WERI-Rb-1 (cell line): ENCODE measurements at regions not wholly inside any gene's neighbourhood (a gene's known extent, or its start where the extent isn't known, plus 50 kb on each side); places are given as distances from the start of the nearest gene placed in this dataset.
A peak's percentile ranks its signal among the peaks of the same experiment; 100 is the strongest.

ENCODE experiments used
- DNase-seq: peaks from one replicate; pipeline ENCODE4 v3.0.0-alpha.2; 2020
- H3K27ac ChIP-seq: fragments of 250-450 bp; sonication (Bioruptor Pico); 2 replicates; pipeline ENCODE4 v1.5.1; 2020; ENCODE audit warnings: mild to moderate bottlenecking, moderate library complexity
- H3K27me3 ChIP-seq: fragments of 250-450 bp; sonication (Bioruptor Pico); 2 replicates; pipeline ENCODE4 v1.5.1; 2021; ENCODE audit warnings: mild to moderate bottlenecking, low read depth, moderate library complexity; ENCODE audit not compliant: insufficient read depth, severe bottlenecking
- H3K36me3 ChIP-seq: fragments of 250-450 bp; sonication (Bioruptor Pico); 2 replicates; pipeline ENCODE4 v1.5.1; 2020; ENCODE audit warnings: mild to moderate bottlenecking, moderate library complexity
- H3K4me3 ChIP-seq: 2 replicates; pipeline ENCODE4 v1.5.1; 2011; ENCODE audit warnings: low read depth, mild to moderate bottlenecking, control low read depth, low read length
- H3K9me3 ChIP-seq: fragments of 250-450 bp; sonication (Bioruptor Pico); 2 replicates; pipeline ENCODE4 v1.5.1; 2021; ENCODE audit warnings: mild to moderate bottlenecking, moderate library complexity; ENCODE audit not compliant: severe bottlenecking
- CTCF ChIP-seq: IDR thresholded peaks from 2 replicates; pipeline ENCODE4 v1.5.1; 2011; ENCODE audit warnings: low read depth, mild to moderate bottlenecking, control low read depth, inconsistent platforms, low read length

- Histone ChIP-seq H3K9me3 (no peaks in the 10 kb centered on the region), H3K27me3 (no peaks in the 10 kb centered on the region)
These were observed 59.2 kb upstream of the B3GAT1 start for GRCh38 chr11:134471087-134471715.

GRCh38 chr11:134470238-134470637 lies 58.2 kb upstream of the B3GAT1 start:
- no peaks in the 10 kb centered on the region for H3K27me3 ChIP-seq
- H3K4me3 ChIP-seq = no peak overlapping the region
- H3K9me3 ChIP-seq = no peaks in the 10 kb centered on the region
- no peak for DNase-seq
- H3K36me3 ChIP-seq = no peaks in the 10 kb centered on the region
- no peak for TF ChIP-seq CTCF
- H3K27ac ChIP-seq = no peak overlapping the region

More at GRCh38 chr11:134471087-134471715, 59.2 kb upstream of the B3GAT1 start:
- DNase-seq = peak; percentile 76
- no peaks in the 10 kb centered on the region for H3K36me3 ChIP-seq
- peak overlapping the region; percentile 24 for H3K27ac ChIP-seq
- TF ChIP-seq CTCF = no peak
- H3K4me3 ChIP-seq = peak overlapping the region; percentile 45

GRCh38 chr11:134469627-134470026 lies 57.6 kb upstream of the B3GAT1 start:
- H3K27me3 ChIP-seq = no peaks in the 10 kb centered on the region
- H3K4me3 ChIP-seq = no peak overlapping the region
- no peak for DNase-seq
- no peaks in the 10 kb centered on the region for H3K9me3 ChIP-seq
- H3K36me3 ChIP-seq = no peaks in the 10 kb centered on the region
- no peak overlapping the region for H3K27ac ChIP-seq
- TF ChIP-seq CTCF = no peak

- H3K9me3 ChIP-seq = no peaks in the 10 kb centered on the region
- H3K27me3 ChIP-seq = no peaks in the 10 kb centered on the region
- DNase-seq = no peak
- H3K36me3 ChIP-seq = no peaks in the 10 kb centered on the region
- no peak for TF ChIP-seq CTCF
- H3K4me3 ChIP-seq = no peak overlapping the region
- no peak overlapping the region for H3K27ac ChIP-seq
These were observed 56.8 kb upstream of the B3GAT1 start for GRCh38 chr11:134468796-134469195.

GRCh38 chr11:134468081-134468668 lies 56.1 kb upstream of the B3GAT1 start:
- no peaks in the 10 kb centered on the region for H3K36me3 ChIP-seq
- no peaks in the 10 kb centered on the region for H3K27me3 ChIP-seq
- no peak overlapping the region for H3K27ac ChIP-seq
- H3K9me3 ChIP-seq = no peaks in the 10 kb centered on the region
- TF ChIP-seq CTCF = no peak
- DNase-seq = no peak
- H3K4me3 ChIP-seq = no peak overlapping the region
